OCI-LY1 (cell line): ENCODE measurements at regions not wholly inside any gene's neighbourhood (a gene's known extent, or its start where the extent isn't known, plus 50 kb on each side); places are given as distances from the start of the nearest gene placed in this dataset.

ENCODE experiments used
- H2AFZ ChIP-seq: fragments of 200-600 bp; sonication (generic), shearing (Covaris generic); 2 replicates; pipeline ENCODE4 v1.6.0; 2014; ENCODE audit warnings: antibody characterized with exemption, mild to moderate bottlenecking, low read length
- H3F3A ChIP-seq: fragments of 200-600 bp; sonication (generic), shearing (Covaris generic); 2 replicates; pipeline ENCODE4 v1.6.0; 2014; ENCODE audit warnings: mild to moderate bottlenecking, antibody characterized with exemption, low read length, moderate library complexity; ENCODE audit not compliant: insufficient read depth
- H3K27ac ChIP-seq: fragments of 200-600 bp; sonication (generic); 2 replicates; pipeline ENCODE4 v1.5.1; 2014; ENCODE audit warnings: low read length, mixed run types, mild to moderate bottlenecking, low read depth; ENCODE audit not compliant: poor library complexity, severe bottlenecking
- H3K27me3 ChIP-seq: fragments of 200-600 bp; sonication (generic); 2 replicates; pipeline ENCODE4 v1.6.0; 2014; ENCODE audit warnings: antibody characterized with exemption, mild to moderate bottlenecking, low read length, moderate library complexity; ENCODE audit not compliant: insufficient read depth
- H3K36me3 ChIP-seq: fragments of 200-600 bp; sonication (generic); 2 replicates; pipeline ENCODE4 v1.6.1; 2014; ENCODE audit warnings: mild to moderate bottlenecking, antibody characterized with exemption, low read length, moderate library complexity, mixed read lengths; ENCODE audit not compliant: insufficient read depth
- H3K4me1 ChIP-seq: fragments of 200-600 bp; sonication (generic); 2 replicates; pipeline ENCODE4 v1.5.1; 2014; ENCODE audit warnings: mild to moderate bottlenecking, low read length, moderate library complexity; ENCODE audit not compliant: insufficient read depth, severe bottlenecking
- H3K4me2 ChIP-seq: fragments of 200-600 bp; sonication (generic), shearing (Covaris generic); 2 replicates; pipeline ENCODE4 v1.6.1; 2014; ENCODE audit warnings: low read length
- H3K4me3 ChIP-seq: fragments of 200-600 bp; sonication (generic); 2 replicates; pipeline ENCODE4 v1.5.1; 2014; ENCODE audit warnings: low read length, low read depth, mild to moderate bottlenecking, mixed read lengths; ENCODE audit not compliant: poor library complexity, severe bottlenecking
- H3K79me2 ChIP-seq: fragments of 200-600 bp; shearing (Covaris generic); 2 replicates; pipeline ENCODE4 v1.6.1; 2016; ENCODE audit warnings: mixed run types, low read length, mixed read lengths; ENCODE audit not compliant: insufficient read depth
- H3K9ac ChIP-seq: fragments of 200-600 bp; sonication (generic), shearing (Covaris generic); 2 replicates; pipeline ENCODE4 v1.6.1; 2014; ENCODE audit warnings: mild to moderate bottlenecking, low read length, mixed read lengths
- H3K9me2 ChIP-seq: fragments of 200-600 bp; sonication (generic), shearing (Covaris generic); 2 replicates; pipeline ENCODE4 v1.6.1; 2014; ENCODE audit warnings: low read depth, mild to moderate bottlenecking, low read length, mixed read lengths
- H3K9me3 ChIP-seq: fragments of 200-600 bp; shearing (Covaris generic); 2 replicates; pipeline ENCODE4 v1.6.1; 2014; ENCODE audit warnings: low read length, mixed read lengths
- H4K20me1 ChIP-seq: fragments of 200-600 bp; sonication (generic), shearing (Covaris generic); 2 replicates; pipeline ENCODE4 v1.6.0; 2016; ENCODE audit warnings: mild to moderate bottlenecking, low read length; ENCODE audit not compliant: insufficient read depth
- EZH2 ChIP-seq: fragments of 200-600 bp; sonication (generic), shearing (Covaris generic); IDR thresholded peaks from 2 replicates; pipeline ENCODE4 v1.8.0; 2017; ENCODE audit warnings: borderline replicate concordance, mixed run types, mild to moderate bottlenecking, antibody characterized with exemption, low read length, moderate library complexity, mixed read lengths
- TF ChIP-seq, protein P1 (sequence below): fragments of 200-600 bp; sonication (generic), shearing (Covaris generic); IDR thresholded peaks from 2 replicates; pipeline ENCODE4 v1.5.1; 2017; ENCODE audit warnings: mild to moderate bottlenecking, antibody characterized with exemption, low read length, moderate library complexity, mixed read lengths

DNA sequence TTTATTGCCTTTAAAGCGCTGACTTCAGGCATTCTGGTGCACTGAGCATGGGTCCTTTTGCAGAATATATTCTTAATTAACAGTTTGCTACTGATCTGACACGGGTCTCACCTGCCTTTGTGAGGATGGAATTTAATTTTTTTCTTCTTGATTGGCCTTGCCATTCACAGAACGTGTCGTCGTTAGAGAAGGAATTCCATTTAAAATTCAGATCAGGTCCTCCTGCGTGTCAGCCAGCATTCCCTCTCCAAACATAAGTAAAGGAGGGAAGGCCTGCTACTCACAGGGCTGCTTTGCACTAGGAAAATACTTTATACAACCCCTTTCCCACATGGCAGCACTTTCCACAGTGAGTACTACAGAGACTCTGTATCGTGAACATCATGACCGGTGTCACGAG, 492.7 kb downstream of the NTRK3 start:
- no peaks in the 10 kb centered on the region for H3K79me2 ChIP-seq
- no peak overlapping the region for H3K4me2 ChIP-seq
- no peaks in the 10 kb centered on the region for H3K27me3 ChIP-seq
- no peak overlapping the region for H2AFZ ChIP-seq
- no peak overlapping the region for H3K9ac ChIP-seq
- peaks cover 9% of the 10 kb centered on the region for H3K4me1 ChIP-seq
- H4K20me1 ChIP-seq, result no peaks in the 10 kb centered on the region
- no peak overlapping the region for H3K4me3 ChIP-seq
- H3K9me2 ChIP-seq, result no peaks in the 10 kb centered on the region
- TF ChIP-seq EZH2, result no peak
- H3K36me3 ChIP-seq, result no peaks in the 10 kb centered on the region
- no peaks in the 10 kb centered on the region for H3K9me3 ChIP-seq
- no peaks in the 10 kb centered on the region for H3F3A ChIP-seq
- no peak overlapping the region for H3K27ac ChIP-seq

DNA sequence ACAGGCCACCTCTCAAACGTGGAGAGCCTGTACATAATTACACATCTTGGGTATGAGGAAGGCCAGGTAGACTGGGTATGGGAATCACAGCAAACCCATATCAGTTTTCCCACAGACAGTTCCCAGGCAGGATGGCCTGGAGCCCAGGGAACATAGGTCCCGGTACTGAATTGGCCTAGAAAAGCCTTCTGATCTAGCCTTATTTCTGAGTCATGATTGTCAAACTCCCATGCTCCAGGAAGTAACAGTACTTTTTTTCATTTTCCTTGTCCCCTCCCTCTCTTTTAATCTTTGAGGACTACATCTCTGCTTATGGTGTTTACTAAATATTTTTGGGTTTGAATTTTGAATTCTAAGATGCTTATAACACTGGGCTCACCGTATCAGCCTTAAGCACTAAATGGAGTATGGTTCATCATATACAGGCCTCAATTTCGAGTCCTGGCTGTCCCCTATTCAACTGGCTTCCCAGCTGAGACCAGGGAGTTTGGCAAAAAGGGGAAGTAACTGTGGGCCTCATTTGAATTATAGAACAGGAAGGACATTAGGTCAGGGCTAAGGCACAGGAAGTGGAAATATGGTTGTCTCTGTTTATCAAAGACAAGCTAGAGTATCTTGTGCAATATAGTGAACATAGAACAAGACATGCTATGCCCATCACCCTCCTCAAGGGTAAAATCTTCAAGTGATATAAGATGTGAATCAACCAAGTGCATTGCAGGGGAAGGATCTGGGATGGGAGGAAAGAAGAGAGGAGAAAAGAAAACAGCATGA, 494.6 kb downstream of the NTRK3 start:
- no peaks in the 10 kb centered on the region for H3F3A ChIP-seq
- no peaks in the 10 kb centered on the region for H3K36me3 ChIP-seq
- no peaks in the 10 kb centered on the region for H3K79me2 ChIP-seq
- no peaks in the 10 kb centered on the region for H3K27me3 ChIP-seq
- H3K4me3 ChIP-seq, result no peak overlapping the region
- no peaks in the 10 kb centered on the region for H3K9me3 ChIP-seq
- no peaks in the 10 kb centered on the region for H4K20me1 ChIP-seq
- H3K4me2 ChIP-seq, result no peak overlapping the region; the same call in 1 of the 2 replicates
- no peak for TF ChIP-seq EZH2
- TF ChIP-seq, protein P1, sequence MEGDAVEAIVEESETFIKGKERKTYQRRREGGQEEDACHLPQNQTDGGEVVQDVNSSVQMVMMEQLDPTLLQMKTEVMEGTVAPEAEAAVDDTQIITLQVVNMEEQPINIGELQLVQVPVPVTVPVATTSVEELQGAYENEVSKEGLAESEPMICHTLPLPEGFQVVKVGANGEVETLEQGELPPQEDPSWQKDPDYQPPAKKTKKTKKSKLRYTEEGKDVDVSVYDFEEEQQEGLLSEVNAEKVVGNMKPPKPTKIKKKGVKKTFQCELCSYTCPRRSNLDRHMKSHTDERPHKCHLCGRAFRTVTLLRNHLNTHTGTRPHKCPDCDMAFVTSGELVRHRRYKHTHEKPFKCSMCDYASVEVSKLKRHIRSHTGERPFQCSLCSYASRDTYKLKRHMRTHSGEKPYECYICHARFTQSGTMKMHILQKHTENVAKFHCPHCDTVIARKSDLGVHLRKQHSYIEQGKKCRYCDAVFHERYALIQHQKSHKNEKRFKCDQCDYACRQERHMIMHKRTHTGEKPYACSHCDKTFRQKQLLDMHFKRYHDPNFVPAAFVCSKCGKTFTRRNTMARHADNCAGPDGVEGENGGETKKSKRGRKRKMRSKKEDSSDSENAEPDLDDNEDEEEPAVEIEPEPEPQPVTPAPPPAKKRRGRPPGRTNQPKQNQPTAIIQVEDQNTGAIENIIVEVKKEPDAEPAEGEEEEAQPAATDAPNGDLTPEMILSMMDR, result no peak
- peaks cover 9% of the 10 kb centered on the region for H3K4me1 ChIP-seq
- no peak overlapping the region for H3K27ac ChIP-seq
- H3K9me2 ChIP-seq, result no peaks in the 10 kb centered on the region
- H2AFZ ChIP-seq, result no peak overlapping the region
- H3K9ac ChIP-seq, result no peak overlapping the region

DNA sequence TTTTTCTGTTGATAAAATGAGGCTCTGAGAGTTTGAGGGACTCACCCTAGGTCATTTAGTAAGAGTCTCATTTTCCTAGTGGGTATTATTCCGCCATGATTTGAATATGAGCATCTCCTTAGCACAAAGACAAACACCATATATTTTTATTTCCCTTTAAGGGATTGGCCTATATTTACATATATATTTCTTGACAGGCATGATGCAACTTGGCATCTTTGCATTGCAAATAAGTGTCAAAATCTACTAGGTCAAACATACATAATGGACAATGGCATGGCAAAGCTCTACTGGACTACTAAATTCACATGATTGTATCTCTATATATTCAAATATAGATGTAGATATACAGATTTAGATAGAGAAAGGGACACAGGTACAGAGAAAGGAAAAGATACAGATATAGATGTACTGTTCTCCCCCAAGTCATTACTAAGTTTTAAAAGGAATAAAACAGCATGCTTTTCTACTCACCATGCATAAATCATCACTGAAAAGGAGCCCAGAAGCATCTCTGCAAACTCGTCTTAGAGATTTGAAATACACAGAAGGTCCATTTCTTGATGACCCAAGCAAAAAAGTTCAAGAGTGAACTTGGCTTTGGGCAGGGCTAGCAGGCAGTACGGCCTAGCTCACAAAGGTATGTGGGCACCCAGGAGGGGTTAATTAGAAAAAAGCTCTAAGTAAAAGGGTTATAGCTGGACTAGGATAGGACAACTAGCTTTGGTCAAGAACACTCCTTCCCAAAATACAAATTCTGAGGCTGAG, 495.8 kb downstream of the NTRK3 start:
- H3K9ac ChIP-seq, result no peak overlapping the region
- H3K36me3 ChIP-seq, result no peaks in the 10 kb centered on the region
- H3K4me1 ChIP-seq, result peaks cover 9% of the 10 kb centered on the region
- no peaks in the 10 kb centered on the region for H3K27me3 ChIP-seq
- no peaks in the 10 kb centered on the region for H3K9me3 ChIP-seq
- no peaks in the 10 kb centered on the region for H3F3A ChIP-seq
- no peaks in the 10 kb centered on the region for H3K79me2 ChIP-seq
- no peak overlapping the region for H3K27ac ChIP-seq
- no peak for TF ChIP-seq EZH2
- TF ChIP-seq, protein P1, result no peak
- no peak overlapping the region for H3K4me3 ChIP-seq
- no peak overlapping the region for H3K4me2 ChIP-seq
- no peaks in the 10 kb centered on the region for H3K9me2 ChIP-seq
- H2AFZ ChIP-seq, result no peak overlapping the region
- H4K20me1 ChIP-seq, result no peaks in the 10 kb centered on the region
